B cell (primary cell): ENCODE measurements at regions not wholly inside any gene's neighbourhood (a gene's known extent, or its start where the extent isn't known, plus 50 kb on each side); places are given as distances from the start of the nearest gene placed in this dataset.

ENCODE experiments used
- ATAC-seq: fragments of 200-7000 bp; cut with Tn5 transposase; one replicate; pipeline ENCODE4 v1.10.0; 2021; ENCODE audit warnings: low read depth, mild to moderate bottlenecking, moderate number of reproducible peaks, moderate library complexity
- CTCF ChIA-PET: fragments of 350-600 bp; sonication (Branson Sonifier 250); formaldehyde crosslinking; loops from one replicate; lab custom pipeline; 2021; ENCODE audit warnings: antibody characterized with exemption, inconsistent platforms; lab: Charles Lee
- POLR2A ChIA-PET: fragments of 350-600 bp; sonication (Branson Sonifier 250); formaldehyde crosslinking; loops from one replicate; lab custom pipeline; 2021; ENCODE audit warnings: antibody characterized with exemption; lab: Charles Lee
- DNase-seq: peaks from one replicate; pipeline ENCODE4 v3.0.0; 2013
- H2AFZ ChIP-seq: 2 replicates; pipeline ENCODE4 v1.6.1; 2012; ENCODE audit warnings: mild to moderate bottlenecking, low read depth, low read length; ENCODE audit not compliant: insufficient read depth, poor library complexity, severe bottlenecking
- H3K27ac ChIP-seq, 2 donors: 1 replicate in 1 of 2; 2 replicates in 1 of 2; pipeline ENCODE4 v1.5.1; 2012 to 2013; ENCODE audit warnings: low read length in 2 of 2, mild to moderate bottlenecking in 2 of 2, moderate library complexity in 1 of 2
- H3K27me3 ChIP-seq, 4 experiments: fragments of 200-600 bp in 1 of 4; sonication (generic) in 1 of 4; replicated peaks in 1 of 4; 1 replicate in 2 of 4; 2 replicates in 2 of 4; pipeline versions ENCODE4 v1.6.1 to v1.7.0; 2013 to 2016; ENCODE audit warnings: low read length in 3 of 4, mild to moderate bottlenecking in 2 of 4, mixed read lengths in 1 of 4, moderate library complexity in 1 of 4; ENCODE audit not compliant: insufficient read depth in 4 of 4, control insufficient read depth in 3 of 4; ENCODE audit errors: control extremely low read depth in 1 of 4
- H3K36me3 ChIP-seq, 2 experiments: replicated peaks in 1 of 2; 1 replicate in 1 of 2; 2 replicates in 1 of 2; pipeline versions ENCODE4 v1.6.1 to v1.7.1; 2013; ENCODE audit warnings: low read length in 1 of 2; ENCODE audit not compliant: insufficient read depth in 2 of 2, control insufficient read depth in 1 of 2; ENCODE audit errors: control extremely low read depth in 1 of 2, extremely low read depth in 1 of 2
- H3K4me1 ChIP-seq, 2 donors: fragments of 200-600 bp in 1 of 2; sonication (generic) in 1 of 2; 1 replicate in 1 of 2; 2 replicates in 1 of 2; pipeline versions ENCODE4 v1.5.1 to v1.6.1; 2013 to 2017; ENCODE audit warnings: low read length in 2 of 2; ENCODE audit not compliant: control insufficient read depth in 2 of 2, insufficient read depth in 2 of 2
- H3K4me2 ChIP-seq: replicated peaks from 2 replicates; pipeline ENCODE3; 2012; ENCODE audit warnings: mild to moderate bottlenecking, low read depth, low read length; ENCODE audit not compliant: poor library complexity, severe bottlenecking
- H3K4me3 ChIP-seq, 5 experiments: fragments of 200-600 bp in 1 of 5; sonication (generic) in 1 of 5; 1 replicate in 3 of 5; 2 replicates in 2 of 5; pipeline versions ENCODE4 v1.5.1 to v1.7.0; 2011 to 2016; ENCODE audit warnings: low read length in 4 of 5, mild to moderate bottlenecking in 4 of 5, low read depth in 2 of 5, control low read depth in 1 of 5, moderate library complexity in 1 of 5; ENCODE audit not compliant: insufficient read depth in 1 of 5; ENCODE audit errors: control extremely low read depth in 1 of 5, extremely low read depth in 1 of 5
- H3K79me2 ChIP-seq: fragments of 200-600 bp; sonication (generic); one replicate; pipeline ENCODE4 v1.6.0; 2016; ENCODE audit warnings: low read length; ENCODE audit not compliant: control insufficient read depth, insufficient read depth
- H3K9ac ChIP-seq: fragments of 200-600 bp; sonication (generic); 2 replicates; pipeline ENCODE4 v1.6.1; 2017; ENCODE audit warnings: mild to moderate bottlenecking, low read length, moderate library complexity
- H3K9me3 ChIP-seq, 3 donors: one replicate each; pipeline versions ENCODE4 v1.6.1 to v1.7.1; 2013; ENCODE audit warnings: low read length in 2 of 3; ENCODE audit not compliant: control insufficient read depth in 2 of 3, insufficient read depth in 1 of 3; ENCODE audit errors: control extremely low read depth in 1 of 3
- H4K20me1 ChIP-seq: 2 replicates; pipeline ENCODE4 v1.6.0; 2012; ENCODE audit warnings: mild to moderate bottlenecking, low read length; ENCODE audit not compliant: insufficient read depth, control insufficient read depth, poor library complexity, severe bottlenecking
- H3K27ac Mint-ChIP-seq: one replicate; pipeline ENCODE4 v1.8.0; 2021; ENCODE audit warnings: mixed read lengths
- H3K27me3 Mint-ChIP-seq: one replicate; pipeline ENCODE4 v1.8.0; 2021; ENCODE audit warnings: mixed read lengths
- H3K4me1 Mint-ChIP-seq: one replicate; pipeline ENCODE4 v1.8.0; 2021; ENCODE audit warnings: mixed read lengths
- H3K4me3 Mint-ChIP-seq: one replicate; pipeline ENCODE4 v1.8.0; 2021; ENCODE audit warnings: mixed read lengths
- H3K9me3 Mint-ChIP-seq: one replicate; pipeline ENCODE4 v1.8.0; 2022; ENCODE audit warnings: mixed read lengths; ENCODE audit not compliant: insufficient read depth
- EZH2 ChIP-seq: IDR thresholded peaks from 2 replicates; pipeline ENCODE4 v1.6.1; 2012; ENCODE audit warnings: borderline replicate concordance, low read depth, mild to moderate bottlenecking, moderate library complexity, low read length; ENCODE audit not compliant: insufficient read depth, poor library complexity, severe bottlenecking
- WGBS: methylation state at CpG from one replicate; pipeline ENCODE4 v1.1.5; 2013; ENCODE audit warnings: missing lambda C conversion rate; ENCODE audit not compliant: insufficient coverage; 5-methylcytosine and 5-hydroxymethylcytosine counted together
- intact Hi-C: fragments of 100-400 bp; cut with micrococcal nuclease; formaldehyde crosslinking; loops from one replicate; pipeline ENCODE4 v1.10.0; 2022
- TF ChIP-seq, protein P1 (sequence below): fragments of 200-600 bp; IDR thresholded peaks from one replicate; pipeline ENCODE4 v1.8.0; 2022; ENCODE audit warnings: antibody characterized with exemption, mild to moderate bottlenecking

DNA sequence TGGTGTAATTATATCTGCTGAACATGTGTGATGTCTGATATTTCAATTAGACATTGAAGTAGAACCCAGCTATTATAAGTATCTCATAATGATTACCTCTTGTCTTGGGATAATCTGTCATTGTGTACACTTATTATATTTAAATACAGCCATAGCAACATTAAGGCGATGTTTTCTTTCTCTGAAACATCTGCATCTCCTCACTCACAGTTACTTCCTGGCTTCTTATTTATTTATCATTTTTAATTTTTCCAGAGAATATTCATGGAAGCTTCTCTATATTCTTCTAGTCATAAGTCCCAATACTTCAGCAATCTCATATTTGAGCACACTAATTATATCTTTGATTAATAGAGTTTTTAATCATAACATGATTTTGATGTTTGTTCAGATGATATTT is 103.8 kb upstream of the FBN2 start:
- no peaks in the 10 kb centered on the region for H4K20me1 ChIP-seq
- no peak overlapping the region for H3K4me2 ChIP-seq
- no peak overlapping the region for H3K9ac ChIP-seq
- no peaks in the 10 kb centered on the region for H3K36me3 ChIP-seq
- H3K4me3 ChIP-seq = no peak overlapping the region
- no peaks in the 10 kb centered on the region for H3K4me1 Mint-ChIP-seq
- no CpG with 5 or more reads among the region's 1 CpG for WGBS
- DNase-seq = no peak
- TF ChIP-seq EZH2 = no peak
- TF ChIP-seq, protein P1, sequence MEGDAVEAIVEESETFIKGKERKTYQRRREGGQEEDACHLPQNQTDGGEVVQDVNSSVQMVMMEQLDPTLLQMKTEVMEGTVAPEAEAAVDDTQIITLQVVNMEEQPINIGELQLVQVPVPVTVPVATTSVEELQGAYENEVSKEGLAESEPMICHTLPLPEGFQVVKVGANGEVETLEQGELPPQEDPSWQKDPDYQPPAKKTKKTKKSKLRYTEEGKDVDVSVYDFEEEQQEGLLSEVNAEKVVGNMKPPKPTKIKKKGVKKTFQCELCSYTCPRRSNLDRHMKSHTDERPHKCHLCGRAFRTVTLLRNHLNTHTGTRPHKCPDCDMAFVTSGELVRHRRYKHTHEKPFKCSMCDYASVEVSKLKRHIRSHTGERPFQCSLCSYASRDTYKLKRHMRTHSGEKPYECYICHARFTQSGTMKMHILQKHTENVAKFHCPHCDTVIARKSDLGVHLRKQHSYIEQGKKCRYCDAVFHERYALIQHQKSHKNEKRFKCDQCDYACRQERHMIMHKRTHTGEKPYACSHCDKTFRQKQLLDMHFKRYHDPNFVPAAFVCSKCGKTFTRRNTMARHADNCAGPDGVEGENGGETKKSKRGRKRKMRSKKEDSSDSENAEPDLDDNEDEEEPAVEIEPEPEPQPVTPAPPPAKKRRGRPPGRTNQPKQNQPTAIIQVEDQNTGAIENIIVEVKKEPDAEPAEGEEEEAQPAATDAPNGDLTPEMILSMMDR = no peak
- CTCF ChIA-PET = no interaction called here
- no peak overlapping the region for H3K4me3 Mint-ChIP-seq
- no peaks in the 10 kb centered on the region for H3K27me3 Mint-ChIP-seq
- intact Hi-C loops = no loop called here
- POLR2A ChIA-PET = no interaction called here
- no peak overlapping the region for H2AFZ ChIP-seq
- no peak overlapping the region for H3K27ac Mint-ChIP-seq
- no peak for ATAC-seq
- no peaks in the 10 kb centered on the region for H3K79me2 ChIP-seq
- H3K27ac ChIP-seq = no peak overlapping the region
- no peaks in the 10 kb centered on the region for H3K27me3 ChIP-seq
- no peaks in the 10 kb centered on the region for H3K9me3 Mint-ChIP-seq
- H3K9me3 ChIP-seq = no peaks in the 10 kb centered on the region
- no peaks in the 10 kb centered on the region for H3K4me1 ChIP-seq

DNA sequence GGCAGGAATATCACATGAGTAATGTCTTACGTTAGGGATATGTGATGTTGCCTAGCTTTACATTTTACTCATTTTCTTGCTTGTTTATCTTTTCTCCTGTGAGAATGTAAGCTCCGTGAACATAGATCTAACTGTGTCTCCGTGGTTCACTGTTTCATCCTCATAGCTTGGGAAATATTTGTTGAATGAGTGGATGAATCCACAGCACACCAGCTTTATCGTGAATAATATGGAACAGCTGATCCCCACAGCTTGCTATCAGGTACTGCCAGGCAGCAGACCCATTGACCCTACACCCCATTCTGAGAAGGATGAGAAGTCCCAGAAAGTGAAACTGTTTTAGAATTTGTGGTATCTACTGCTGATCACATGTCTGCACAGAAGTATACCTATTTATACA is 106.8 kb upstream of the FBN2 start:
- Histone ChIP-seq H3K27me3 (no peaks in the 10 kb centered on the region), H3K27ac (no peak overlapping the region), H2AFZ (no peak overlapping the region), H3K9me3 (no peaks in the 10 kb centered on the region), H4K20me1 (no peaks in the 10 kb centered on the region), H3K79me2 (no peaks in the 10 kb centered on the region), H3K9ac (no peak overlapping the region), H3K4me3 (no peak overlapping the region), H3K4me2 (no peak overlapping the region), H3K4me1 (no peaks in the 10 kb centered on the region), H3K36me3 (no peaks in the 10 kb centered on the region)
- H3K4me3 Mint-ChIP-seq = no peak overlapping the region
- no peaks in the 10 kb centered on the region for H3K9me3 Mint-ChIP-seq
- no peak overlapping the region for H3K27ac Mint-ChIP-seq
- WGBS = no CpG with 5 or more reads among the region's 4 CpGs
- no peak for ATAC-seq
- H3K27me3 Mint-ChIP-seq = no peaks in the 10 kb centered on the region
- intact Hi-C loops = no loop called here
- no peaks in the 10 kb centered on the region for H3K4me1 Mint-ChIP-seq
- TF ChIP-seq, protein P1 = no peak
- TF ChIP-seq EZH2 = no peak
- ChIA-PET POLR2A (no interaction called here), CTCF (no interaction called here)
- no peak for DNase-seq
